ENCODE measurements at regions not wholly inside any gene's neighbourhood (a gene's known extent, or its start where the extent isn't known, plus 50 kb on each side); places are given as distances from the start of the nearest gene placed in this dataset.

GRCh38 chr12:92199819-92200576 is 54.4 kb upstream of the BTG1 start:
- H3K4me1 Mint-ChIP-seq = peaks cover 4% of the 10 kb centered on the region
- no peak overlapping the region for H2AFZ ChIP-seq (replicated peaks)
- H4K20me1 ChIP-seq (ENCODE audit: low read depth) = no peaks in the 10 kb centered on the region
- H3K36me3 Mint-ChIP-seq = peaks cover 3% of the 10 kb centered on the region
- H3K79me2 ChIP-seq (ENCODE audit: low read depth) = no peaks in the 10 kb centered on the region
- peaks cover 35% of the 10 kb centered on the region for H3K4me1 ChIP-seq
- no peak for TF ChIP-seq EZH2phosphoT487 (IDR thresholded peaks at IDR 0.05)
- TF ChIP-seq CTCF (IDR thresholded peaks at IDR 0.05) = no peak
- no peak for TF ChIP-seq EZH2 (IDR thresholded peaks at IDR 0.05)
- no peak overlapping the region for H3K4me3 Mint-ChIP-seq
- H3K27me3 Mint-ChIP-seq (ENCODE audit: insufficient read depth, low read depth) = no peaks in the 10 kb centered on the region
- DNase-seq (ENCODE audit: low spot score) = peak; percentile 18
- H3K4me2 ChIP-seq = peak overlapping the region; percentile 22
- peaks cover 9% of the 10 kb centered on the region for H3K9me3 ChIP-seq (ENCODE audit: low read depth)
- no peak overlapping the region for H3K27ac Mint-ChIP-seq
- H3K4me3 ChIP-seq = no peak overlapping the region
- peaks cover 11% of the 10 kb centered on the region for H3K9me3 Mint-ChIP-seq
- no peak overlapping the region for H3K9ac ChIP-seq
- peak overlapping the region; percentile 69 for H3K27ac ChIP-seq
- H3K27me3 ChIP-seq = no peaks in the 10 kb centered on the region
- no peaks in the 10 kb centered on the region for H3K36me3 ChIP-seq
- H3F3A ChIP-seq (ENCODE audit: low read depth) = peaks cover 37% of the 10 kb centered on the region

DNA sequence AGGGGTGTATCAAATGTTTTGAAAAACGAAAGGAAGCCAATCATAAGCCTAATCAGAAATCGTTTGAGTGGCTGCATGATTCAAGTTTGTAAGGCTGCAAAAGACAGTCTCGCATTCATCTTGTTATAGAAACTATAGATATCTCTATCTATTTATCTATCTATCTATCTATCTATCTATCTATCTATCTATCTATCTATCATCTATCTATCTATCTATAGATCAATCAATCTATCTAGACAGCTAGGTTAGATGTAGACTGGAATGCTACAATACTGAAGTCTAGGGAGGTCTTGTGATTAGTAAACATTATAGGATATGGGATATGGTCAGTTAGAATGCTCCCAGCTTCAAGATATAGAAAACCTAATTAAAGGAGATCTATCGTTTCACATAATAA is 52.2 kb upstream of the BTG1 start:
- no peak overlapping the region for H2AFZ ChIP-seq (replicated peaks)
- no peak overlapping the region for H3K4me2 ChIP-seq
- Mint-ChIP-seq H3K36me3 (peaks cover 3% of the 10 kb centered on the region), H3K9me3 (peaks cover 11% of the 10 kb centered on the region), H3K4me3 (no peak overlapping the region), H3K27me3 (ENCODE audit: insufficient read depth, low read depth) (no peaks in the 10 kb centered on the region), H3K27ac (no peak overlapping the region), H3K4me1 (peaks cover 22% of the 10 kb centered on the region)
- no peaks in the 10 kb centered on the region for H4K20me1 ChIP-seq (ENCODE audit: low read depth)
- H3K27ac ChIP-seq = no peak overlapping the region
- H3K4me1 ChIP-seq = peaks cover 48% of the 10 kb centered on the region
- DNase-seq (ENCODE audit: low spot score) = no peak
- H3F3A ChIP-seq (ENCODE audit: low read depth) = peaks cover 41% of the 10 kb centered on the region
- H3K9ac ChIP-seq = no peak overlapping the region
- peaks cover 9% of the 10 kb centered on the region for H3K9me3 ChIP-seq (ENCODE audit: low read depth)
- no peak overlapping the region for H3K4me3 ChIP-seq
- no peak for TF ChIP-seq CTCF (IDR thresholded peaks at IDR 0.05)
- no peak for TF ChIP-seq EZH2 (IDR thresholded peaks at IDR 0.05)
- TF ChIP-seq EZH2phosphoT487 (IDR thresholded peaks at IDR 0.05) = no peak
- H3K79me2 ChIP-seq (ENCODE audit: low read depth) = no peaks in the 10 kb centered on the region
- no peaks in the 10 kb centered on the region for H3K36me3 ChIP-seq
- H3K27me3 ChIP-seq = no peaks in the 10 kb centered on the region

DNA sequence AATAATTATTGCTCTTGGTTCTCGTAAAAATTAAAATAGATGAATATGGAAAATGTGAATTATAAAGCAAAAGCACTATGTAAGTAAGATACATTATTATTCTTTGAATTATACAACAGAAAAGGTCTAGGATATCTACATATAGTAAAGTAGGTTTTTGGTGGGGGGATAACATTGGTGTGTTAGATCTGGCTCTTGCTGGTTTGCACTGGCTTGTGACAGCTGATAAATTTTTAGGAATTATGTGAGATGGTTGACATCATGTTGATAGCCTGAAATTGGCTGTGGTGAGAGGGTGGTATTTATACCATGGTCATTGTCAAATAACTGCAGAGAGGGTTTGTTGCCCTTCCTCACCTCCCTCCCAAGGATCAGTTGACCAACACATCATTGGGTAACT is 50.7 kb upstream of the BTG1 start:
- Histone ChIP-seq H3F3A (ENCODE audit: low read depth) (peaks cover 33% of the 10 kb centered on the region), H3K36me3 (no peaks in the 10 kb centered on the region), H3K27me3 (no peaks in the 10 kb centered on the region), H4K20me1 (ENCODE audit: low read depth) (no peaks in the 10 kb centered on the region), H3K27ac (no peak overlapping the region), H3K4me3 (no peak overlapping the region), H3K4me2 (no peak overlapping the region), H3K4me1 (peaks cover 52% of the 10 kb centered on the region), H3K79me2 (ENCODE audit: low read depth) (no peaks in the 10 kb centered on the region), H3K9me3 (ENCODE audit: low read depth) (peaks cover 9% of the 10 kb centered on the region), H2AFZ (replicated peaks) (no peak overlapping the region), H3K9ac (no peak overlapping the region)
- Mint-ChIP-seq H3K4me1 (peaks cover 32% of the 10 kb centered on the region), H3K4me3 (no peak overlapping the region), H3K36me3 (peaks cover 3% of the 10 kb centered on the region), H3K27me3 (ENCODE audit: insufficient read depth, low read depth) (no peaks in the 10 kb centered on the region), H3K27ac (no peak overlapping the region), H3K9me3 (peaks cover 11% of the 10 kb centered on the region)
- DNase-seq (ENCODE audit: low spot score) = no peak
- TF ChIP-seq EZH2phosphoT487 (IDR thresholded peaks at IDR 0.05) = no peak
- no peak for TF ChIP-seq EZH2 (IDR thresholded peaks at IDR 0.05)
- no peak for TF ChIP-seq CTCF (IDR thresholded peaks at IDR 0.05)

Data from neural progenitor cell (in vitro differentiated cells).